GM21423 (cell line): ENCODE measurements at regions not wholly inside any gene's neighbourhood (a gene's known extent, or its start where the extent isn't known, plus 50 kb on each side); places are given as distances from the start of the nearest gene placed in this dataset.

Source experiments
- ATAC-seq: cut with Tn5 transposase; IDR thresholded peaks from one replicate; pipeline ENCODE4 v1.9.1; 2021; ENCODE audit warnings: mild to moderate bottlenecking, moderate library complexity; ENCODE audit not compliant: unreplicated experiment

DNA sequence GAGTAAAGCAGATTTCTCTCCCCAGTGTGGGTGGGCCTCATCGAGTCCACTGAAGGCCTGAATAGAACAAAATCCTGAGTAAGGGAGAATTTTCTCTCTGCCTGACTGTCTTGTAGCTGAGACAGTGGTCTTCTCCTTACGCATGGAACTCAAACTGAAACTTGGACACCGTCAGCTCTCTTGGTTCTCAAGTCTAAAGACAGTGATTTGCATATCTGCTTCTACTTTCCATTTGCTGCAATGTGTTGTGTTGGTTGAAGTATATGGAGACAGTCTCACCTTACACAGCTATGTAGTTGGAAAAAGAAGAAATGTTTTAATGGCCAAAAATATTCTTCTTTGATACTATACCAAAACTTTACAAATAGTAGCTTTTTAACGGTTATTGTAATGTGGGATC, 160.2 kb upstream of the LMNTD1 start:
- ATAC-seq: peak; percentile 98

DNA sequence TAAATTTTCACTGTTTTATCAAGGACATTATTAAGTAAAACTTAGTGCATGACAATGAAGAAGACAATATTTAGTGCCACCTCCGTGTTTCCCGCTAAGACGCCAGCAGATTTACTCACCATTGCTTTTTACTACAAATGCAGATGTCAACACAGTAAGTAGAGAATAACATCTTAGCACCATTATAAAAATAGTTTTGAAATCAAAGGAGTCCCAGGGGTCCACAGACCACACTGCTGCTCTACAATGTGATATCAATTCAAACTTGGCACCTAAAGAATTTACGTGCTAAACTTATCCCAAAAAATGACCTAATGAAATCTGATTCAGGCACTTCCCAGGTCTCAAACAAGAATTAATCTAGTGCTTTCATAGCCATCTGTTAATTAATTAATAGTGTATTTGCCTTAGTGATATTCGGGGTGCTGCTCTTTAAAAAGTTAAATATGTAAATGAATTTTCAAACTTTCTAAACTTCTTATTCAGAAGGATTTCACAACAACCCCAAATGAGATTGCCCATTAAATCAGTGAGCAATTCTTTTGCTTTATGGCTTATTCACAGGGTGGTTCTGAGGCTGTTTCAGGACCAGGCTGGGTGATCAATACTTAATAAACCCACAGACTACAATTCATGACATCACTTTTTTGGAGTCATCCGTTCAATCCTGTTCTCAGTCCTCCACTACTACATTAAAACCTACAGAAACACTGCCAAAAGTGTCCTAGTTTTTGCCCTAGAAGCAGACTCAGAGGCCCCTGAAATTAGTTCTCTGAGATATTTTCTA, 161.3 kb upstream of the LMNTD1 start:
- no peak for ATAC-seq

DNA sequence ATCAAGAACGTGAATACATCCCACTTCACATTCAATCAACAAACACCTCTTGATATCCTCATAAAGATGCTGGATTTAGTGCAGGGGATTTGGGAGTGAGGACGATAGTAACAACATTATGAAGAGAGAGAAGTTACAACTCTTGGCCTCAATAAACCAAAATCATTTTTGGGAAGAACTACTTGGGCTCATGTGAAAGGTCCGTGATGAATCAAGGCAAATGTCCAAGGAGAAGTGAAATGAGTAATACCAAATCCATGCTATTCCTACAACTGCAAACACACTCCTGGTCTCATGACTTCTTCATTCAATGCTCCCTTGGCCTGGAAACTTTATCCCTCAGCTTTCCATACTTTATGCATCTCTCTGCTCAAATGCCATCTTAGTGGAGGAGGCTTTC, 162.0 kb upstream of the LMNTD1 start:
- no peak for ATAC-seq

DNA sequence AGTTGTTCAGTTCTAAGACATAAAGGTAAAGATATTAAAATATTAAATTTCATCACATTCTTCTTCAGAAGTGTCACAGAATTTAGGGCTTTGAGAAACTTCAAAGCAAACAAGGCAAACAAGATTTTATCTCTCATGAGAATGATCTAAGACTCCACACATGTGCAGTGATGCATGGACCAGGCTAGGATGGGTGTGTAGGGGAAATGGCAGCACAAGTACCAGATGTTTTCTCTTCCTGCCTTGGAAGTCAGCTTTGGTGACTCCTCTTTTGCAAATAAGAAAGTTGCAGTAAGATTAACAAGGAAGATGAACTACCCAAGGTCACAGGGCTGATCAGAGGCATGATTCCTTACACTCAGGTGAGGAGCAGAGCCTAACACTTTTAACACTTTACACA, 163.8 kb upstream of the LMNTD1 start:
- no peak for ATAC-seq

DNA sequence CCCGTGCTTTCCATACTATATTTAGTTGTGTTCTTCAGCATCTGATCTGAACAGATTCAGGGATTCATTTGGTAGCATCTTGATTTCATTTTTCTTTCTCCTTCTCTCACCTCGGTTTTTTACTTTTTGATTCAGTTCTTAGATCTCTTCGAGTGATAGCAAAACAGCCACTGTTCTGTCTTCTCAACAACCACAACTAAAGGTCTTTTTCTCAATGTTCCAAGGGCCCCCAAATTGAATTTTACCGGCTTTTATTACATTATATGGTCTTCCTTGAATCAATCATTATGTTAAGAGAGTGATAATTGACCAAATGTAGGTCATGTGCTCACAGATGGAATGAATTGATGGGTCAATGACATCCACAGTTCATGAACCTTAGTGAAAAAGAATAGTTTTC, 164.5 kb upstream of the LMNTD1 start:
- no peak for ATAC-seq

DNA sequence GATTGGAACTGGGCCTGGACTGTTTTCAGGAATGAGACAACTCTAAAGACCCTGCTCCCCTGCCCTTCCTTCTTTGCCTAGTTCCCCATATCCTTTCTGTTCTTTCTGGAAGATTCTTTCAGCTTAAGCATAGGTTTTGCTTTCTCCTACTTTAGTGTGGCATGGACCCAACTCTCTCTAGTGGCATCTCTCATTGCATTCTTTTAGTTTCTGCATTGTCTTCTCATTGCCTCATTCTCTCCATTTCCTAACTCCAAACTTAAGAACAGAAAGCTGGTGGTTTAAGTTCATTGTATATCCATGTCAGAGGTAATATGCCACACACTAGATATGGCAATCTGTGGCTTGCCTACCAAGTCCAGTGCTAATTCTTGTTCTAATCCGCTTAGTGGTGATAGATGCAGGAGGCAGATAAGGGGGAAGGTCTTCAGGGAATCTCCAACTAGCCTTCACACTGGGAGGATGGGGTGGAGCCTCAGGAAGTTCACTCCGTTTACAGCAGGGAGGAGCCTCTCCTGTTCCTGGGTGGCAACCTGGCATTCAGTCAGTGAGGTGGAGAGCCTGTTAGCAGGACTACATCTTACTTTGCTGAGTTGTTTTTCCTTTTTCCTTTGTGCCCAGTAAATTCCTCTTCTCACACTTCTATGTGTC, 165.1 kb upstream of the LMNTD1 start:
- ATAC-seq: no peak

DNA sequence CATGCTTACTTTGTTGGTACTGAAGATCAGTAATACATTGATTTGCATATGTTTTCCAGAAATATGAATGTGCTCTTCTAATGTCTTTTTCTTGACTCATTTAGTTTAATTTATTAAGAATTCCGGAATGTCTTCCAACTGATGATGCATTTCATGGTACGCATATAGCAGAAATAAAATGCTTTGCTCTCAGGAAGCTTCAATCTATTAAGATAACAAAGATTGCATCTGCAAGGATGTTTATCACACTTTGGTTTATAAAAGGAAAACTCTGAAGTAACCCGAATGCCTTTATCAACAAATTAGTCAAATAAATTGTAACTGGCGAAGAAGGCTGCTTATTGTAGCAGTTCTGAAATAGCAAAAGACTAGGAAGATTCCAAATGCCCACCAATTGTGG, 166.4 kb upstream of the LMNTD1 start:
- no peak for ATAC-seq

DNA sequence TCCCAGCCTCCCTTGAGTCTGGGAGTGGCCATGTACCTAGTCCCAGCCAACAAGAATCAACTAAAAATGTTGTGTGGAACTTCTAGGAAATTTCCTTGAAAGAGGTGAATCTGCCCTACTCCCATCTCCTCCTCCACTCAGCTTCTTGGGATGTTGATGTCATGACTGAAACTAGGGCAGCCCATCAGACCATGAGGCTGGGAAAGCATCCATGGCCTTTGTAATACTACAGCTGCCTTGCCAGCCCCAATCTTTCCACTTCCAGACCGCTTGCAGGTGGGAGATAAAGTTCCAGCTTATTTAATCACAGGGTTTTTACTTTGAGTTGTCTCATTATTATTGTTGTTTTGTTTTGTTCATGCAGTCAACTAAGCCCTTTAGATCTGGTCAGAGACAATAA, 170.3 kb upstream of the LMNTD1 start:
- ATAC-seq: no peak

DNA sequence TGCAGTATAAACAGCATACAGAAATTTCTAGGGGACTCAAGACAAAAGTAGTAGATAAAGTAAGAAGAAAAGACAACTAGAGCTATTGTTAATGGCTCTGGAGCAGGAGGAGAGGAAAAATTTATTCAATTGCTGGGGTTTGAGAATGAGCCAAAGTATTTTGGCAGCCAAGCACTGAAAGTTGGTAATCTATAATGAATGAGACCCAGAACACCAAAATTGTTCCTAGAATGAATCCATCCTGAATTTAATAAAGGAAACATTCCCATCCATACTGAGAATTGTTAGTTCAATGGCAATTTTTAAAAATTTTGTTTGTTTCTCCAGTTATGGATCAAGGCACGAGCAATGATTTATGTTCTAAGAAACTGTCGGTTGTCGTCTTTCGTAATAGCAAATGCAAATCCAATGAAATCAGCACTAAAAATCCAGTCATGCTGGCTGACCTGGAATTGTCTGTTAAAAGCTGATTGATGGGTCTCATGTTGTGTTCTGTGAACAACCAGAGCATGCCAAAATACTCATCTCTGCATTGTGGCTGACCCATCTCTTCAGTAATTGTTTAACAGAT, 170.9 kb upstream of the LMNTD1 start:
- no peak for ATAC-seq

DNA sequence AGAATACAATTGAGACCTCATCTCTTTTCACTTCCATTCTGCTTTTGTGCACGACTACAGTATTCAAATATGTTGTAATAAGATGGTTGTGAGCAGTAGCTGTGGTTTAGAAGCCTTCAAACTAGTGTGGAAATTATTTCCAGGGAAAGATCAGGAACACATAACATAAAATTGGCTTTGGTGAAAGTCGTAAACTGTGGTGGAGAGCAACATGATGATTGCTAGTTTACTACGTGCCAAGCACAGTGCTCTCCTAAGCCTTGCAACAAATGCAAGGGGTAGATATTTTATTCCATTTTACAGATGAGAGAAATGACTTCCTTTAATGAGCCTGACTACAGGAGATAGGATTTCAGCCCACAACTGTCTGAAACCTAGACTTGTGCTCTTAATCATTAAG, 172.4 kb upstream of the LMNTD1 start:
- ATAC-seq: no peak

DNA sequence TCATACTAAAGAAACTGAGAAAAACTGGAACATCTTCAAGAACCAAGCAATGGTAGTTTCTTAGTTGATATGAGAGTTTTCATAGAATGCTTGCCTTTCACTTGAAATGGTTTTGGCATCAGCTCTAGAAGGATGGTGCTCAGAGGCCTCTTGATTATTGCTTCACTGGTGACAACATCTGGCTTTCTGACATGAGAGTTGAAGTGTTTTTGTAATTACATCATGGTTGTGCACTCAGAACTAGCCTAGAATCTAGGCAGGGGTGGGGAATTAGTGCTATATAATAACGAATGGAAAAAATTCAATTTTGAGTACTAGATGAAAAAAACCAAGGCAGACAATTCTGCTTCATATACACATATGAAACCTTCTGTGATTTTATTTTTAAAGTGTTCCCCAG, 172.8 kb upstream of the LMNTD1 start:
- ATAC-seq: no peak

DNA sequence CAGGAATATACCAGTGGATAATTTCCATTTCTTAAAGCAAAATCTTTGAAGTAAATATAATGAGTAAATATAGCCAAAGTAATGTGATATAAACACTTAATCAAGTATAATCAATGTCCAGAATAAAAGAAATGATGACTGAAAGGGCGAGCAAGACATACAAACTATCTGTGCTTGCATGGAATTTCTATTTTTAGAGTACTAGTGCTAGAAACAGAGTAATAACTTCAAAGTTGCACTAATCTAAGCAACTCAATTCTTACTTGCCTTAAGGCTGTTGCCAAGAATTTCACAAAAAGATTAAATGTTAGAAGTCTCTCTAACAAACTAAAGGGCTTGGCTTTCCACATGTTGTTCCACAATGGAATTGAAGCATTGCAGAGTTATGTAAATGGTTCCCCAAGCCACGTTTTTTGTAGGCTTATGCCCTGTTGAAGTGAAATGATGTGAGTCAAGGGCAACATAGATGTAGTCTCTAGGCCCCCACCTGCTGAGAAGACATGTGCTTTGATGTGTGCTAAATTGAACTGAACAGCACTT, 175.0 kb upstream of the LMNTD1 start:
- ATAC-seq: no peak

DNA sequence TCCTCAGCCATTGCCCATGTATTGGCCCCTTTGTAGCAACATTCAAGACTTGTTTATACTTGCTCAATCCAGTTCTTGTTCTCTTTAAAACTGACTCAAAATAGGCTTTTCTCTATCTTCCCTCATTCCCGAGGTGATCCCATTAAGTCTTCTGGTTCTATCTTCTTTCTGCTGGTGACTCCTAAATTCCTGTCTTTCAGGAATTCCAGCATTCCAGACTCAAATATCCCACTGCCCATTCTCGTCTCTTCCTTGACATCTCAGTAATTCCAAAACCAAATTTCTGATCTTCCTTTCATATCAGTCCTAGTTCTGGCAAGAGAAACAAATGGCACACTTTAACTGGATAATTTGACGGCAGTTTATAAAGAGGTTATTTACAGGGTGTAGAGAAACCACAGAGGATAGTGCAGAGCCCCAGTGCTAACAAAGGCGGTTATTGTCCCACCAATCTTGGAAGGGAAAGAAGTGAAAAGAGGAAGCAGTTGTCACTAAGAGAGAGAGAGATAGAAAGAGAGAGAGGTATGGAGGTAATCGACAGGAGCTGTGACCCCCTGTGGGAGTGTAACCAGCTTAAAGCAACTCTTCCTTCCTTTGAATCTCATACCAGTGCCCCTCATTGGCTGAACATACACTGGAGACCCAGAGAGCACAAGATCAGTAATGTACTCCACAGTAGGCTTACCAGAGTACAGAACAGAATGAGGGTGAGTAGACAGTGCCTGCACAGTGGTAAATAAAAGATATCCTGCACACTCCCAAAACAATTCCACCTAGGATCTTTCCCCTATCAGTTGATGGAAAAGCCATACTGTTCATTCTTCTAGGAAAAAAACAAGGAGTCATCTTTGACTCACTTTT, 177.6 kb upstream of the LMNTD1 start:
- ATAC-seq: no peak

DNA sequence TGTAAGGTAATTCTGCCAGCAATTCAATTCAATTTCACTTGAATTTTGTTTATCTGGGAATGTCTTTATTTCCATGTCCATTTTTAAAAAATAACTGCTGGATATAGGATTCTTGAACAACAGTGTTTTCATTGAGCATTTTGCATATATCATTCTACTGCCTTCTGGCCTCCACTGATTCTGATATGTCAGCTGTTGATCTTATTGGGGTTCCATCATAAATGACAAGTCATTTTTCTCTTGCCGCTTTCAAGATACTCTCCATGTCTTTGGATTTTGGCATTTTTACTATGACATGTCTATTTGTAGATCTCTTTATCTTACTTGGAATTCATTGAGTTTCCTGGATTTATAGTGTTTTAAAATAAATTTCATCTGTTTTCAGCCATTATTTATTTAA, 180.5 kb upstream of the LMNTD1 start:
- no peak for ATAC-seq

DNA sequence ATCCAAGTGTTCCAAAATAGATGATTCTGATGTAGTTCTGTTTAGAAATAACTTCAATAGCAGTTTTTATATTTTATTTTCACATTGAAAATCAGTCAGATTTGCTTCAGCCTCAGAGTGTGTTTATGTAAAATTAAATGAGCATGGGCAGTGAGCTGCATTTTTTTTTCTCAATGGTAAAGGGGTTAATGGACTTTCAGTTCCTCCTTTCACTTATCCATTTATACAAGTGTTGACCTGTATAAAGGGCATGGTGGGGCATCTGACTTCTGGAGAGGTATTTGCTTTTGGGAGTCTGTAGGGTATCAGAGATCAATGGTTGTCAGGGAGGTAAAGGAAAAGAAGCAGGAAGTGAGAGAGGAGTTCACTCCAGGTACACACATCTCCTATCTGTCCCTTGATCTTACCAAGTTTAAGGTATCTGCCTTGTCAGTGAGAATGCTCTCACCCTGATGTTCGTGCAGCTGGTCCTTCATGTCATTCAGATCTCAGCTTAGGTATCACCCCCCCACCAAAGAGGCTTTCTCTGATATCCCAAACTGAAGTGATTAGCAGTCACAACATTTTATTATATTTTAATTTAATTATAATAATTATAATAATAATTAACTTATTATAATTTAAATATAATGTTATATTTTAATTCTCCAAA, 181.6 kb upstream of the LMNTD1 start:
- peak; percentile 82 for ATAC-seq

DNA sequence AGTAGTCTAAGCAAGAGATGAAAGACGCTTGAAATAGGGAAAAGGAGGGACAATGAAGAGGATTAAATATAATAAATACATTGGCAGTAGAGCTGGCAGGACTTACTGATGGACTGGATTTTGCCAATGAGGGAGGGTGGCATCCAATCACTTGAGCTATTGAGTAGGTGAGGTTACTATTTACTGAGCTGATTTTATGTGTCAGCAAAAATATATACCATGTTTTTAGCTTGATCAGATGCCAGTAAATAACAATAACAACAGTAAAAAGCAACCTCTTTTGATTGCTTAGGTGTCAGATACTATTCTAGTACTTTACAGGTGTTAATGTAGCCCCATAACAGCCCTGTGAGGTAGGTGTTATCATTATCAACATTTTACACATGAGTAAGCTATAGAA, 187.5 kb upstream of the LMNTD1 start:
- no peak for ATAC-seq

DNA sequence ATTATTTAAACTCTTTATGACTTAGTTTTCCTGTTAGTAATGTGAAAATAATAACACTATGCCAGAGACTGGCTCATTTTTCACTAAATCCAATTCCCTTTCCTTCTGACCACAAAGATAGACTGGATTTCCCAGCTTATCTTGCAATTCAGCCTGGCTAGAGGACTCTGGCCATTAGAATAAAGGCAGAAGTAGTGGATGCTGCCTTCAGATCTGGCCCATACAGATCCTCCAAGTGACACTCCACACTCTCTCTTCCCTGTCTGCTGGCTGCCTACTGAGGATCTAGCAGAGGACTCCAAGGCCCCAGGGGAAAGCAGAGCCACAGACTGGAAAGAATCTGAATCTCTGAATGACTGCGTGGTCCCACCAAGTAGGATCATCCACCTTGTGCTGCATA, 188.8 kb upstream of the LMNTD1 start:
- ATAC-seq: no peak

DNA sequence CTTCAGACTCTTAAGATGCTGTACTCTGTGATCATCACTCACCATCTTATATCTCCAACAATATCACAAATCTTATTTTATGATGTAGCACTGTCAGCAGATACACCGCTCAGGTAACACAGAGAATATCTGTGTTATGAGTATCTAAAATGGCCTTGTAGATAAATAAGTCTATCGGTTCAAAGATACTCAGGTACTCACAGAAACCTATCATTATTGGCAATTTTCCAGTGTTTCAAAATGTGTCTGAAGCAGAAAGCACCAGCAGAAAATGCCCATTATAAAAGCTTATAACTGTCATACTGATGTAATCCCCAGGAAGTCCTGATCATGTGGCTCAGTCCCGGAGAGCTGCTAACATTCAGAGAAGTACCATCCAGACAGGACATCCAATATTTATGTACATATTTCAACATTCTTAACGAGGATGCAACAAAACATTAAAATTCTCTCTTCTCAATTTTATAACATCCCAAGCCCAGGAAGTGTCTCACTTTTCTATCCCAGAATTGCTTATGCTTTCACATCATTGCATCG, 190.7 kb upstream of the LMNTD1 start:
- no peak for ATAC-seq

DNA sequence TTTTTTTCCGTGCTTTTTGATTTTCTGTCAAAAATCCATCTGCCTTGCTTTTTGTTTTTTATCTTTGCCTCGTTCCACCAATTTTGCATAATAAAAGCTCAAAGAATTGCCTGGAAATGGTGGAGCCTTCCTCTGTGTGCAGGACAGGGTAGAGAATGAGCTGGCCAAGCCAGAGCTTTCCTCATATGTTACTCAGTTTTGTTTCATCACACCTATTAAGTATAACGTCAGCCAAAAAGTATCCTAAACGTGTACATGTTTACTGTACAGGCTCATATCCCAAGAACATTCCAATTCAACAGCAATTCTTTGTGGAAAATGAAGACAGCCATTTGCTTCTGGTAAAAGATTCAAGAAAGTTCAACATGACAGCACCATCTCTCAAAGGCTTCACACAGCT, 191.2 kb upstream of the LMNTD1 start:
- no peak for ATAC-seq

DNA sequence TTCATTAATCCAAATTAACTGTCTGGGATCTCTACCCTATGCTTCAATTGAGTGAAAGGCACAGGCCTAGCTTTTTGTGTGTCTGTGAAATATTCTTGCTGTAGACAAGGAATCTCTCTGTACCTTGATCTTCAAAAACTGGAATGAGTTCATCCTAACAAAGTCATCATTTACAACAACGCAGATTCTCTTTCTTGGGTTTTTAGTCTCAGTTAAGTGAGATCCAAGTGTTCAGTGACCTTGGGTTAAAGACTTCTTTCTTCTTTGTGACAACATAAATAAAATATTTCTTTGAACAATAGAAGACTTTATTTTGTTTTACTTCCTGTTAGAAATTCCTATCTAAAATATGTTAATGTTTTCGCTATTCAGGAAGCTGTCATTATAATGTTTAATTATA, 192.2 kb upstream of the LMNTD1 start:
- ATAC-seq: no peak
